Hippocampal formation (tissue), 2 donors: ENCODE measurements at regions not wholly inside any gene's neighbourhood (a gene's known extent, or its start where the extent isn't known, plus 50 kb on each side); places are given as distances from the start of the nearest gene placed in this dataset.
"Not testable (repeated sequence)": the region's sequence is repeated elsewhere in the genome, so short reads cannot be mapped to it uniquely, and the experiment has no call there.

ENCODE experiments used
- DNase-seq, 2 donors: peaks; one replicate each; lab custom pipeline; 2025; lab: John Stamatoyannopoulos, UW

DNA sequence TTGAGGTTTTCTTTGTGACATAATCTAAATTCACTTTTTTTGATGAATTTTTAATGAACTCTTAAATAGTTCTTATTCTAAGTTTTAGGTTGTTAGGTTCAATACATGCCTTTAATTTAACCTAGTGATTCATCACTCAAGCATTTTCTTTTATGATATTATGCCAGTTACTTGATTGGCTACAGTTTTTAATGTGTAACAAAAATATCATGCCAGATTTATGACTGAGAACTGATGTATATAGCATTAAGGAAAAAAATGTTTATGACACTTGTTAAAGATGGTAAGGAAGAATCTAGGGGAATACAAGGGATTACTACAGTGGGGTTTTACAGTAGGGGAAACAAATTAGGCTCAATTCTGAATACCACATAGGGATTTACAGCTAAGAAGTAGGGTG lies 103.1 kb downstream of the VGLL3 start:
- no peak for DNase-seq

GRCh38 chr3:86880066-86880465 lies 110.9 kb downstream of the VGLL3 start:
- DNase-seq = no peak

- DNase-seq = not testable (repeated sequence)
Measured at GRCh38 chr3:86876504-86877181, 114.3 kb downstream of the VGLL3 start.

- DNase-seq = not testable (repeated sequence)
Measured at GRCh38 chr3:86874790-86875189, 116.2 kb downstream of the VGLL3 start.

- DNase-seq = no peak
Measured at GRCh38 chr3:86869566-86869965, 121.4 kb downstream of the VGLL3 start.

DNA sequence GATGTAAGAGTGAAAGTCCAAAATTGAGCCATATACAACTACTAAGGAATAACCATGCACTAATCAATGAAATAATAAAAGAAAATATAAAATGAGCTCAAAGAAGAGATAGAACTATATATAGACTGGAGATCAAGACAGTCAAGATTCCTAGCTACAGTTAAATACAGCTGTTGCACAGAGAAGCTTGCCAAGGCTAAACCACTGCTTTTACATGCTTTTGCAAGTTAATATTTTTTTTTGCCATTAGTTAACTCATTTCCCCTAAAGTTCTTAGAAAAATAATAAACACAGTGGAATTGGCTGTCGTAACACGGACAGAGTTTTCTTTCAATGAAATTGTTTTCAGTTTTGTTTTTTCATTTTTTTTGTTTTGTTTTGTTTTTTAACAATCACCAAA lies 123.0 kb downstream of the VGLL3 start:
- DNase-seq = no peak

- no peak for DNase-seq
Measured at GRCh38 chr3:86865506-86865905, 125.4 kb downstream of the VGLL3 start.

- no peak for DNase-seq
Measured at GRCh38 chr3:86856711-86857110, 134.2 kb downstream of the VGLL3 start.

DNA sequence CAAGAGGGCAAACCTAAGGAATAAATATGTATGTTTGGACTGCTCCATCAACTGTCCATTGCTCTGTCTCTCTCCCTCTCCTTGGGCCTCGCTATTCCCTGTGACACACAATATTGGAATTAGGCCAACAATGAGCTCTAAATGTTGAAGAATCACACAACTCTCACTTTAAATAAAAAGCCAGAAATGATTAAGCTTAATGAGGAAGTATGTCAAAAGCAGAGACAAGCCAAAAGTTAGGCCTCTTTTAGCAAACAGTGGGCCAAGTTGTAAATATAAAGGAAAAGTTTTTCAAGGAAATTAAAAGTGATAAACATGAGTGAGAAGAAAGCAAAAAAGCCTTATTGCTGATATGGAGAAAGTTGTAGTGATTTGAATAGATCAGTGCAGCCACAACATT lies 141.0 kb downstream of the VGLL3 start:
- no peak for DNase-seq

- DNase-seq = no peak
Measured at GRCh38 chr3:86845726-86846125, 145.2 kb downstream of the VGLL3 start.

DNA sequence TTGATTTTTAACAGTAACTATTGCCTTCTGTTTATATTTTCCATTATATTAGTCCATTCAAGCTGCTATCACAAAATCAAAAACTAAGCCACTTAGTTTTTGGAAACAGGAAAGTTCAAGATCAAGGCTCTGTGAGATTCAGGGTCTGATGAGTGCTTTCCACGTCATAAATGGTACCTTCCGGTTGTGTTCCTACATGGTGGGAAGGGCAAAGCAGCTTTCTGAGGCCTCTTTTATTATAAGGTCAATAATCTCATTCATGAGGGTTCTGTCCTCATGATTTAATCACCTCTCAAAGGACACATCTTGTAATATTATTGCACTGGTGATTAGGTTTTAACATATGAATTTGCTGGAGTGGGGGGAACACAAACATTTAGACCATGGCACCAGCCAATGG lies 152.0 kb downstream of the VGLL3 start:
- no peak for DNase-seq

DNA sequence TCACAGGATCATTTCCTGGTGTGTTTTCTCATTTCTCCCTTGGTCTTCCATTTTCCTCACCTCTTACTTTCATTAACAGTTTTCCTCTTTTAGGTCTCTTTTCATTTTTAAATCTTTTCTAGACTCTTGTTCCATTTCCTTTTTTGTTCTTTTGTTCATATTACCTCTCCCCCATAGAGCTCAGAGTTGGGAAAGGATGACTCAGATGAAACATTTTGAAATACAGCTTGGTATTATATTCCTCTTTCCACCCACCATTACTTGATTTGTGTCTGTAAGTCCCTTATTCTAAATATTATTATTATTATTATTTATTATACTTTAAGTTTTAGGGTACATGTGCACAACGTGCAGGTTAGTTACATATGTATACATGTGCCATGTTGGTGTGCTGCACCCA lies 153.1 kb downstream of the VGLL3 start:
- no peak for DNase-seq

DNA sequence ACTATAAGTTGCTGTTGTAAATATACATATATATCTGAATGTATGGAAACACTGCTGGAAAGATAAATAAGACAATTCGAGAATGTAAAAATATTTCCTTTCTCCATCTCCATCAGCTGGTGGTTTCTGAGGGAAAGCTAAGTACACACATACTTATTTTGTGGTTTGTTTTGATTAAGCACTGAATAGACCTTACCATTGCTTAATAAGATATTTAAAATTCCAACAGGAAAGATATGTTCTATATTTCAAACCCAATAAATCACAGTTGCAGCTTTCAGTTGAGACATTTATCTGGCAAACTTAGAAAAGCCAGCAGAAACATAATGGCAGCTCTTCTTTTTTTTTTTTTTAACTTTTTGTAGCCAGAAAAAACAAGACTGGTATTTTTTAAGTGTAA lies 160.4 kb downstream of the VGLL3 start:
- no peak for DNase-seq

- peak in 1 of 2 donors; percentile 1 for DNase-seq
Measured at GRCh38 chr3:86828751-86829150, 162.2 kb downstream of the VGLL3 start.

DNA sequence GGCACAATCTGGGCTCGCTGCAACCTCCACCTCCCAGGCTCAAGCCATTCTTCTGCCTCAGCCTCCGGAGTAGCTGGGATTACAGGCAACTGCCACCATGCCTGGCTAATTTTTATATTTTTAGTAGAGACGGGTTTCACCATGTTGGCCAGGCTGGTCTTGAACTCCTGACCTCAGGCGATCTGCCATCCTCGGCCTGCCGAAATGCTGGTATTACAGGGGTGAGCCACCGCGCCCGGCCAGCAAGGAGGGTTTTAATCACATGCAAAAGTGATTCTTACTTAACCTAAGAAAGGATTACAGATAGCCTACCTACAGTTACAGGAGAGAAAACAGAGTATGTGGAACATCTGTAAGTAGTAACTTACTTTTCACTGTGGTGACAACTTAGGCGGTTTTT lies 163.4 kb downstream of the VGLL3 start:
- DNase-seq = not testable (repeated sequence)

DNA sequence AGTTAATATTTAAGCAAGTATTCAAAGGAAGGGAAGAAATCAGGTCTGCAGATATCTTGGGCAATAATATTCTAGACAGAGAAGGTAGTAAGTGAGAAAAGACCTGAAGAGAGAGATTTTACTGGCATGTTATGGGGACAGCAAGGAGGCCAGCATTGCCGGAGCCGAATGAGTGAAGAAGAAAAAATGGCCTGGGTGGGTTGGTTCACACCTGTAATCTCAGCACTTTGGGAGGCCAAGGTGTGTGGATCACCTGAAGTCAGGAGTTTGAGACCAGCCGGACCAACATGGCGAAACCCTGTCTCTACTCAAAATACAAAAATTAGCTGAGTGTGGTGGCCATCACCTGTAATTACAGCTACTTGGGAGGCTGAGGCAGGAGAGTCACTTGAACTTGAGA lies 164.7 kb downstream of the VGLL3 start:
- no peak for DNase-seq

- no peak for DNase-seq
Measured at GRCh38 chr3:86815880-86816279, 175.1 kb downstream of the VGLL3 start.

DNA sequence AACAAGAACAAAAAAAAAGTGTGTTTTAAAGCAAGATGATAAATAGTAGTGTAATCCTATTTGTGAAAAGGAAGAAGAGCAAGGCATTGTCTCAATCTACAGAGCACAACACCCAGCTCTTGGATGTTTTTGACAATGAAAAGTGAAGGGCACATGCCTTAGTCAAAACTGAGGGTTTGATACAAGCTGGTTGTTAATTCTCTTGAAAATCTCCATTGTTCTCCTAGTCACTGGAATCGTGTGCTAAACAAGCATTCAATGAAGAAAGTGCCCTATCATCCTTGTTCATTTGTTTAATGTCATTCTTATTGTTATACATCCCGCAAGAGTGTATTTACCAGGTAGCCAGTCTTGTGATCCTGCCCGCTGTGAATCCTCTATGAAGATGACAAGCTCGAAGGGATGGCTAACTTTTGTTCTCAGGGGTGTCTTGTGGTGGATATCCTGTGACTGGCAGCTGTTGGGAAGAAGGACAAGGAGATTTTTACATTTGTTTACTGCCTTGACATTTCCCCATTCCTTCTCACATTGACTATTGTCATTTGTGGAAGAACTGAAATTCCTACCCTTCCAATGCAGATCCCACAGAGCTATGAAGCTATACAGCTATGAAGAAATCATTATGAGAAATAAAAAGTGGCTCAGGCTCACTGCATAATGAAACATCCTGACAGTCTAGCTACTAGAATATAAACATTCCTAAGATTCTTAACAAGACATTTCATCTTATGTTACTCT lies 175.9 kb downstream of the VGLL3 start:
- DNase-seq = no peak

- DNase-seq = peak; percentile 14 to 74
Measured at GRCh38 chr3:86814321-86814720, 176.6 kb downstream of the VGLL3 start.

- DNase-seq = no peak
Measured at GRCh38 chr3:86801921-86802320, 189.0 kb downstream of the VGLL3 start.

DNA sequence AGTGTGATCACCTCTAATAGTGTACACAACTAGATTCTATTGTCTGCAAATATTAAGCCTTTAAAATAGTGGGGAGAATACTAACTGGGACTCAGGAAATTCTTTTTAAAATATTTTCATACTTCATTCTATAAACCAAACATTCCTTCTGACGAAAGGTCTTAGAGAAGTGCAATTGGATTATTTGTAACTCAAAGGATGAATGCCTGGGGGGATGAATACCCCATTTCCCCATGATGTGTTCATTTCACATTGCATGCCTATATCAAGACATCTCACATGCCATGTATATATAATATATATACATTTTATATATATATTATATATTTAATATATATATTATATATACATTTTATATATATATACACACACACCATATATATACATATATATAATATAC lies 189.9 kb downstream of the VGLL3 start:
- DNase-seq = no peak

- DNase-seq = no peak
Measured at GRCh38 chr3:86800116-86800515, 190.8 kb downstream of the VGLL3 start.

GRCh38 chr3:86797946-86798345 lies 193.0 kb downstream of the VGLL3 start:
- no peak for DNase-seq
